ENCODE measurements at regions not wholly inside any gene's neighbourhood (a gene's known extent, or its start where the extent isn't known, plus 50 kb on each side); places are given as distances from the start of the nearest gene placed in this dataset.

DNA sequence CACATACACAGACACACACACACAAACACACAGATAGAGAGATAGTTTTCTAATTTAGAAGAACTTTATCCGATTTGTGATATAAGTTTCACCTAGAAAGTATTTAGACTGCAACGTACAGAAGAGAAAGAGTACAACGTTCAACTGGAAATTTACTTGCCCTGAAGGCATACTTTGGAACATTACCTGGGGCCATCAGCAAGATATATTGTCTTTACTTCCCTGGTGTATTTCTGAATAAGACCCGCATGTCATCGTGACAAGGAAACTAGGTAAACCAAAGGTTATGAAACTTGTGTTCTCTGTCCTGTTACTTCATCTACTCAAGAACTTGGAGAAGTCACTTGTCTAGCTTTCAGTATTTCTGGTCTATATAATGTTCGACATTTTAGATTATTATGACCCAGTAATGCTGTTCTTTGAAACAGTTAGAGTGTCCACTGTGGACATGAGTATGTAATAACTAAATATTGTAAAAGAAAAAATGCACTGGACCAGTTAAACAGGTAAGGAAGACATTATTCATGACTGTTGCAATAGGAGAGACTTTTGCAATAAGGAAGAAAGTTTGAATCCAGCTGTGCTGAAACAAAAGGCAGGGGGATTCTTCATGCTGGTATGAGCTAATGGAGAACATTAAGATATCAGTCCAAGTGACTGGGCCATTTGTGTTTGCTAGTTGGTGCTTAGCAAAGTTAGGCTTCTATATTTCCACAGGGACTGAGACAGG, 1791.1 kb downstream of the MAT2B start:
- no peaks in the 10 kb centered on the region for H3K79me2 ChIP-seq (ENCODE audit: insufficient read depth, low read depth, low read length)
- no peaks in the 10 kb centered on the region for H3K4me1 ChIP-seq (ENCODE audit: insufficient read depth, low read length, poor library complexity, severe bottlenecking)
- no peak overlapping the region for H3K4me2 ChIP-seq (ENCODE audit: low read length)
- H3K4me3 ChIP-seq (ENCODE audit: low read depth, low read length, poor library complexity, severe bottlenecking): no peak overlapping the region
- H3K36me3 ChIP-seq (ENCODE audit: insufficient read depth, low read length): no peaks in the 10 kb centered on the region
- H2AFZ ChIP-seq (ENCODE audit: low read length): no peak overlapping the region
- H3K9me2 ChIP-seq (ENCODE audit: insufficient read depth, low read length): no peaks in the 10 kb centered on the region
- intact Hi-C loops (cut with micrococcal nuclease; ENCODE audit: unreplicated experiment): no loop called here
- no TSS peak for BruUV-seq (replicated peaks)
- no peaks in the 10 kb centered on the region for H3K9me3 ChIP-seq (ENCODE audit: low read length)
- DNase-seq (ENCODE audit: low spot score): no peak
- ChIA-PET POLR2A (no interaction called here), CTCF (ENCODE audit: unreplicated experiment) (no interaction called here)
- H4K20me1 ChIP-seq (ENCODE audit: insufficient read depth, low read length): no peaks in the 10 kb centered on the region
- H3K27ac ChIP-seq (ENCODE audit: low read depth, low read length, poor library complexity, severe bottlenecking): no peak overlapping the region
- TF ChIP-seq CTCF (conservative IDR thresholded peaks at IDR 0.05; ENCODE audit: low read length): no peak
- no peak for TF ChIP-seq EZH2phosphoT487 (IDR thresholded peaks at IDR 0.05; ENCODE audit: borderline replicate concordance, low read depth, low read length)

DNA sequence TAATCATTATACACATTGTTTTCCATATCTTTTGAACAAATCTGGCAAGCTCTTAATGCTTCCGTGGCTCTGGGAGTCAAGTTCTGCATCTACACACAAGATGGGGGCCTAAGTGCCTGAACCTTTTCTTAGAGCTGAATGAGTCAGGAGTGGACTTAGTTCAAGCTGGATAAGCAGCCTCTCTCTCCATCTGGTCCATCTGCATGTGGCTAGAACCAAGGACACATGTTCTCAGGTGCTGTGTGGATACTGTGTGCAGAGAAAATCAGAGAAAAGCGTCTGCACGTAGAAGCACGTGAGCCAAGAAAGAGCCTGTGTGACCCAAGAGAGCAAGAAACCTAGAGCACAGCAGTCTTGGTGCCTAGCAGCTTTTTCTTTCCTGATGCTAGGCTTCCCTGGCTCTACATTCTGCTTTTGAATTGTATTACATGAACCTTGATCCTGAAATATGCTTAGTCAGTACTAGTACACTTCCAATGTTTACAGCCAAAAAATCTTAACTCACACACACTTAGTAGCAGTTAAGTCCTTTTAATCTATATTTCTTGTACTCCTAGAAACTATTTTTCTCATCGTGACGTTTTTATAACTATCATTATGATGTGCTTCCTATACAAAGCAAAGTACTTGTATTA, 1798.9 kb downstream of the MAT2B start:
- no peak overlapping the region for H3K27ac ChIP-seq (ENCODE audit: low read depth, low read length, poor library complexity, severe bottlenecking)
- H3K9me3 ChIP-seq (ENCODE audit: low read length): no peaks in the 10 kb centered on the region
- H3K36me3 ChIP-seq (ENCODE audit: insufficient read depth, low read length): no peaks in the 10 kb centered on the region
- ChIA-PET POLR2A (no interaction called here), CTCF (ENCODE audit: unreplicated experiment) (no interaction called here)
- H3K4me3 ChIP-seq (ENCODE audit: low read depth, low read length, poor library complexity, severe bottlenecking): no peak overlapping the region
- H2AFZ ChIP-seq (ENCODE audit: low read length): no peak overlapping the region
- no peaks in the 10 kb centered on the region for H3K4me1 ChIP-seq (ENCODE audit: insufficient read depth, low read length, poor library complexity, severe bottlenecking)
- H4K20me1 ChIP-seq (ENCODE audit: insufficient read depth, low read length): no peaks in the 10 kb centered on the region
- no peaks in the 10 kb centered on the region for H3K9me2 ChIP-seq (ENCODE audit: insufficient read depth, low read length)
- intact Hi-C loops (cut with micrococcal nuclease; ENCODE audit: unreplicated experiment): no loop called here
- no peak for DNase-seq (ENCODE audit: low spot score)
- TF ChIP-seq CTCF (conservative IDR thresholded peaks at IDR 0.05; ENCODE audit: low read length): no peak
- no peak for TF ChIP-seq EZH2phosphoT487 (IDR thresholded peaks at IDR 0.05; ENCODE audit: borderline replicate concordance, low read depth, low read length)
- no peak overlapping the region for H3K4me2 ChIP-seq (ENCODE audit: low read length)
- no TSS peak for BruUV-seq (replicated peaks)
- no peaks in the 10 kb centered on the region for H3K79me2 ChIP-seq (ENCODE audit: insufficient read depth, low read depth, low read length)

GRCh38 chr5:165305596-165305995, 1800.2 kb downstream of the MAT2B start:
- no peak overlapping the region for H3K27ac ChIP-seq (ENCODE audit: low read depth, low read length, poor library complexity, severe bottlenecking)
- no peak overlapping the region for H2AFZ ChIP-seq (ENCODE audit: low read length)
- no peaks in the 10 kb centered on the region for H4K20me1 ChIP-seq (ENCODE audit: insufficient read depth, low read length)
- BruUV-seq (replicated peaks): no TSS peak
- H3K36me3 ChIP-seq (ENCODE audit: insufficient read depth, low read length): no peaks in the 10 kb centered on the region
- no peak overlapping the region for H3K4me3 ChIP-seq (ENCODE audit: low read depth, low read length, poor library complexity, severe bottlenecking)
- no peaks in the 10 kb centered on the region for H3K4me1 ChIP-seq (ENCODE audit: insufficient read depth, low read length, poor library complexity, severe bottlenecking)
- no peaks in the 10 kb centered on the region for H3K9me2 ChIP-seq (ENCODE audit: insufficient read depth, low read length)
- H3K79me2 ChIP-seq (ENCODE audit: insufficient read depth, low read depth, low read length): no peaks in the 10 kb centered on the region
- POLR2A ChIA-PET: interaction anchor here (0.6 kb wide), 1 partner anchor 679 kb away, joined by 3 read pairs; no protein-coding TSS in a partner anchor
- no peak overlapping the region for H3K4me2 ChIP-seq (ENCODE audit: low read length)
- no peak for DNase-seq (ENCODE audit: low spot score)
- H3K9me3 ChIP-seq (ENCODE audit: low read length): no peaks in the 10 kb centered on the region
- intact Hi-C loops (cut with micrococcal nuclease; ENCODE audit: unreplicated experiment): no loop called here
- TF ChIP-seq EZH2phosphoT487 (IDR thresholded peaks at IDR 0.05; ENCODE audit: borderline replicate concordance, low read depth, low read length) (no peak), CTCF (conservative IDR thresholded peaks at IDR 0.05; ENCODE audit: low read length) (no peak)
- CTCF ChIA-PET (ENCODE audit: unreplicated experiment): no interaction called here
